ENCODE measurements at regions not wholly inside any gene's neighbourhood (a gene's known extent, or its start where the extent isn't known, plus 50 kb on each side); places are given as distances from the start of the nearest gene placed in this dataset.
"Not testable (repeated sequence)": the region's sequence is repeated elsewhere in the genome, so short reads cannot be mapped to it uniquely, and the experiment has no call there.

DNA sequence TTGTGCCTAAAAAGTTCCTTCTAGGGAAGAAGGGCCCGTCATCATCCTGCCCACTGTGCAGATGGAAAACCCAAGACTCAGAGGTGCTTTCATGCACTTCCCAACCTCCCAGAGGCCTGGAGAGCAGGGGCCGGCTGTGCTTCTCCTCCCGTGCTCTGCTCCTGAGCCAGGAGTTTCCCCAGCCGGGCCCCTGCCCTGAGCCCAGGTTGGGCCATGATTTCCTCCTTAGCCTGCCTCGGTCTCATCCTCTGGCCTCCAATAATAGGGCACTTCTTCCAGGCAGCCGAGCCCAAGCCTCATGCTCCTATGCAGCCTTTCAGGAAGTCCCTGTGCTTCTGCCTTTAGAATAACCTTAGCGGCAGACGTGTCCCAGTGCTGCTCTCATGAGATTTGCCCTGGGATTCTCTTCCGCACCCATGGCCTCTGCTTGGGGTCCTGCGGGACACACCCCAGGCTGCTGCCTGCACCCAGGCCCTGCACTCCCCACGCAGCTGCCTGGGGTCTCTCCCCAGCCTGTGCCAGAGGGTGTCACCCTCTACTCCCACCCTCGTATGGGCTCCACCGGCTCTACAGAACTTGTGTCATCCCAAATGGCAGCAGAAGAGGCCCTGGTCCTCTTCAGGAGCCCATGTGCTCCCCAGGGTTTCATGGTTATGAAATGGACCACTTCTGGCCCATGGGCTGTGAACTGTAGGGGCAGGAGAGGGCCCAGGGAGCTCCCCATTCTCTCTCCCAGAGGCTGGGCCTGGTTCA, 359.3 kb downstream of the ADGRD1 start:
- DNase-seq (ENCODE audit: low read depth, low spot score) = no peak
- in situ Hi-C loops (cut with HindIII; ENCODE audit: low pct_unique_long_range_greater_than_20kb, low sequenced_read_pairs) = no loop called here

GRCh38 chr12:131313635-131314034, 359.9 kb downstream of the ADGRD1 start:
- no peak for DNase-seq (ENCODE audit: low read depth, low spot score)
- in situ Hi-C loops (cut with HindIII; ENCODE audit: low pct_unique_long_range_greater_than_20kb, low sequenced_read_pairs) = no loop called here

DNA sequence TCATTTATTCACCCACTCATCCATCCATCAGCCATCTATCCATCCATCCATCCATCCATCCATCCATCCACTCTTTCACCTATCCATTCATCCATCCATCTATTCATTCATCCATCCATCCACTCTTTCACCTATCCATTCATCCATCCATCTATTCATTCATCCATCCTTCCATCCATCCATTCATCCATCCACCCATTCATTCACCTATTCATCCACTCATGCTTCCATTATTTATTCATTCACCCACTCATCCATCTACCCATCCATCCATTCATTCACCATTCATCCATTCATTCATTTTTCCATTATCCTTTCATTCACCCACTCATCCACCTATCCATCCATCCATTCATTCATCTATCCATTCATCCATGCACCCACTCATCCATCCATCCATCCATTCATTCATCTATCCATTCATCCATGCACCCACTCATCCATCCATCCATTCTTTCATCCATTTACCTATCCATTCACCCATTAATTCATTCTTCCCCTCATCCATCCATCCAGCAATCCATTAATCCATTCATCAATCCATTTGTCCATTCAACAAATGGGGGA, 360.9 kb downstream of the ADGRD1 start:
- in situ Hi-C loops (cut with HindIII; ENCODE audit: low pct_unique_long_range_greater_than_20kb, low sequenced_read_pairs) = no loop called here
- no peak for DNase-seq (ENCODE audit: low read depth, low spot score)

- in situ Hi-C loops (cut with HindIII; ENCODE audit: low pct_unique_long_range_greater_than_20kb, low sequenced_read_pairs) = no loop called here
- no peak for DNase-seq (ENCODE audit: low read depth, low spot score)
Observed at GRCh38 chr12:131315601-131316000, 361.9 kb downstream of the ADGRD1 start.

DNA sequence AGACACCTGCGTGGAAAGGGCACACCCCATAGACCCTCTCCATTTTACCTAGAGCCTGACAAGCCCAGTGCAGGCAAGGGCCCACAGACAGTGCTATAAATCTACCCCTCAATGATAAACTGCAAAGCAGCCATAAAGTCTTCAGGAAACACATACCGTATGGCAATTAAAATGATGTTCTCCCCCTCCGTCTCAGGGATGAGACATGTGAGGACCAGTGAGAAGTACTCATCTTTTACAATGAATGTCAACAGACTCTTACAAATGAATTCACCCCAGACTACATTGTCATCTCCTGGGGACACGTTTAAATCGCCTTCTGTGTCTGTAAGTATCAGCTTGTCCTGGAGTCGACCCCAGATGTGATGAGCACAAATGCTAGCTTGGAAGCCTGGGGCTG, 362.7 kb downstream of the ADGRD1 start:
- no peak for DNase-seq (ENCODE audit: low read depth, low spot score)
- in situ Hi-C loops (cut with HindIII; ENCODE audit: low pct_unique_long_range_greater_than_20kb, low sequenced_read_pairs) = no loop called here

DNA sequence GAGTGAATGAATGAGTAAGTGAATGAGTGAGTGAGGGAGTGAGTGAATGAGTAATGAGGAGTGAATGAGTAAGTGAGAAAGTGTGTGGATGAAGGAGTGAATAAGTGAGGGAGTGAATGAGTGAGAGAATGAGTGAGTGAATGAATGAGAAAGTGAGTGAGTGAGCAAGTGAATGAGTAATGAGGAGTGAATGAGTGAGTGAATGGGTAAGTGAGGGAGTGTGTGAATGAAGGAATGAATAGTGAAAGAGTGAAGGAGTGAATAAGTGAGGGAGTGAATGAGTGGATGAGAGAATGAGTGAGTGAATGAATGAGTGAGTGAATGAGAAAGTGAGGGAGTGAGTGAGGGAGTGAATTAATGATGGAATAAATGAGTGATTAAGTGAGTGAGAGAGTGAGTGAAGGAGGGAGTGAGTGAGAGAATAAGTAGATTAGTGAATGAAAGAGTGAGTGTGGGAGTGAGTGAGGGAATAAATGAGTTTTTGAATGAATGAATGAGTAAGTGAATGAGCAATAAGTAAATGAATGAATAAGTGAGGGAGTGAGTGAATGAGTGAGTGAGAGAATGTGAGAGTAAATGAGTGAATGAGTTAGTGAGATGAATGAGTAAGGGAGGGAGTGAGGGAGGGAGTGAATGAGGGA, 364.5 kb downstream of the ADGRD1 start:
- in situ Hi-C loops (cut with HindIII; ENCODE audit: low pct_unique_long_range_greater_than_20kb, low sequenced_read_pairs) = no loop called here
- no peak for DNase-seq (ENCODE audit: low read depth, low spot score)

GRCh38 chr12:131321988-131322387, 368.3 kb downstream of the ADGRD1 start:
- in situ Hi-C loops (cut with HindIII; ENCODE audit: low pct_unique_long_range_greater_than_20kb, low sequenced_read_pairs) = no loop called here
- no peak for DNase-seq (ENCODE audit: low read depth, low spot score)

DNA sequence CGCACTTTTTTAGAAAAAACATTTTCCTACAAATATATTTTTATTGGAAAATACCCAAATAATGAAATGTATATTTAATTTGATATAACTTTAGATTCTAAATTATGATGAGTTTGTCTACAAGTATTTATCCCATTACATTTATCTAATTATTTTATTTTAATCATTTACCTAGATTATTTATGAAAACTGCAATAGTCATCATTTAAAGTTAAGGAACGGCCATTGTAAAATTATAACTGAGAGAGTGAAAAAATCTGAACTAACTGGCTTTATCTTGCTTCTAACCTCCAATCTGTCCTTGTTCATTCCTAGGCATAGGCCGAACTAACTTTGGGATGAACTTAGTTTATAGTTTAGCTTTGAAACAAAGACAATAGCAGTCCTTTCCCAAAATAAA, 368.8 kb downstream of the ADGRD1 start:
- in situ Hi-C loops (cut with HindIII; ENCODE audit: low pct_unique_long_range_greater_than_20kb, low sequenced_read_pairs); DNase-seq (ENCODE audit: low read depth, low spot score): not testable (repeated sequence)

DNA sequence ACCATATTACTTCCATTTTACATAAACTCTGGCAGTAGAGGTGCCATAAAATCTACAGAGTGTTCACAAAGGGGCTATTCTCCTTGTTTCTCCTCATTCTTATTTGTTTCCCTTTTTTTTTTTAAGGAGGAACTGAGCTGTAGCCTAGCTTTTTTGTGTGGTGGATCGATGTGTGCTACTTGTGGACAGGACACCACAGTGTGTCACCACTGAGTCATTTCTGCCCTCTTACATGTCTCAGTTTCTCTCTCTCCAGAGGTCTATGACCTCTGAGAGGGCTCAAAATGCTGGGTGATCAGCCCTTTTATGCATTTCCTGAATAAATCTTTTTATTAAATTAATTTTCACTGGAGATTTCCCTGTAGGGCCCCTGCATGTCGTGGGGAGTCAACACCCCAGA, 370.2 kb downstream of the ADGRD1 start:
- in situ Hi-C loops (cut with HindIII; ENCODE audit: low pct_unique_long_range_greater_than_20kb, low sequenced_read_pairs) = no loop called here
- no peak for DNase-seq (ENCODE audit: low read depth, low spot score)

GRCh38 chr12:131327521-131328488, 374.1 kb downstream of the ADGRD1 start:
- DNase-seq (ENCODE audit: low read depth, low spot score) = no peak
- in situ Hi-C loops (cut with HindIII; ENCODE audit: low pct_unique_long_range_greater_than_20kb, low sequenced_read_pairs) = no loop called here

DNA sequence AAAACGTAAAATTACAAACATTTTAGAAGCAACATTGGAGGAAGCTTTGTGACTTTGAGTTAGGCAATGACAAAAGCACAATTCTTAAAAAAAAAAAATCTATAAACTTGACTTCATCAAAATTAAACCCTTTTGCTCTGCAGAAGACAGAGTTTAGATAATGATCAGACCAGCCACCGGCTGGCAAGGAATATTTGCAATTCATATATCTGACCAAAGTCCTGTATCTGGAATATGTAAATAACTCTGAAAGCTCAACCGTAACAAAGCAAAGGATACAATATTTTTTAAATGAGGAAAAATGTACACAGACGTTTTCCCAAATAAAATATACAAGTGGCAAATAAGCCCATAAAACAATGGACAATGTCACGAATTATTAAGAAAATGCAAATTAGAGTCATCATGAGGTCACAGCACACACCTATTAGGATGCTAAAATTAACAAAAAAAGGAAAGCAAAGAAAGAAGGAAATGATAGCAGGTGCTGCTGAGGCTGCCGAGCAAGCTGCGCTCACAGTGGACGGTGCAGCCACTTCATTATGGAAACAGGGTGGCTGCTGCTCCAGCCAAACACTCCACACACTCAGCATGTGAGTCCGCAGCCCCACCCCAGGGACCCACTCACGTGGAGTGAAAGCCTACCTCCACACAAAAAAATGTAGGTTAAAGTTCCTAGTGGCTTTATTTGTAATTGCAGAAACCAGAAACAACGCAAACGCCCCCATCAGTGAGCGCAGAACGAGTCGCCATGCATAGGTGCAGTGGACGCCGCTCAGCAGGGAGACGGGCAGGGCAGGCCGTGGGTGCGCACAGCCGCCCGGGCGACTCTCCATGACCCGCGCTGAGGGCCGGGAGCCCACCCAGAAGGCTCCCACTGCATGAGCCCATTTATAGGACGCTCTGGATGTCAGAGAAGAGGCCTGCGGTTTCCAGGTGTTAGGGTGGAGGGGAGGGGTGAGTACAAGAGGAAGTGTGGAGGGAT, 375.4 kb downstream of the ADGRD1 start:
- in situ Hi-C loops (cut with HindIII; ENCODE audit: low pct_unique_long_range_greater_than_20kb, low sequenced_read_pairs); DNase-seq (ENCODE audit: low read depth, low spot score): not testable (repeated sequence)

- in situ Hi-C loops (cut with HindIII; ENCODE audit: low pct_unique_long_range_greater_than_20kb, low sequenced_read_pairs) = no loop called here
- DNase-seq (ENCODE audit: low read depth, low spot score) = no peak
Observed at GRCh38 chr12:131330106-131330815, 376.6 kb downstream of the ADGRD1 start.

DNA sequence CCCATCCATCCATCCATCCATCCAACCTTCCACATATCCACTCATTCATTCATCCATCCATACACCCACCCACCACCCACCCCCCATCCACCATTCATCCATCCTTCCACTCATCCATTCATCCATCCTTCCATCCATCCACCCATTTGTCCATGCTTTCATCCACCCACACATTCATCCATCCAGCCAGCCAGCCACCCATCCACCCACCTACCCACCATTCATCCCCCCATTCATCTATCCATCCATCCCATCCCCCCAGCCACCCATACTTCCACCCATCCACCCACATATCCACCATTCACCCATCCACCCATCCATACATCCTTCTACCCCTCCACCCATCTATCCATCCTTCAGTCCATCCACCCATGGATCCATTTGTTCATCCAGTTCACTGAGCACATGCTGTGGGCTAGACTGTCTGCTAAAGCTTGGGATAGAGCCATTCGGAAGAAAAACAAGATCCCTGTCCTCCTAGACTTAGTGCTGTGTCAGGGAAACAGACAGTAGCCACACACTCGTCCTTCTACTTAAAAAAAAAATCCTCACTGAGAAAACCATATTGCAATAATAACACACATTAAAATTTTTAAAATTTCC, 377.5 kb downstream of the ADGRD1 start:
- in situ Hi-C loops (cut with HindIII; ENCODE audit: low pct_unique_long_range_greater_than_20kb, low sequenced_read_pairs) = no loop called here
- DNase-seq (ENCODE audit: low read depth, low spot score) = no peak

DNA sequence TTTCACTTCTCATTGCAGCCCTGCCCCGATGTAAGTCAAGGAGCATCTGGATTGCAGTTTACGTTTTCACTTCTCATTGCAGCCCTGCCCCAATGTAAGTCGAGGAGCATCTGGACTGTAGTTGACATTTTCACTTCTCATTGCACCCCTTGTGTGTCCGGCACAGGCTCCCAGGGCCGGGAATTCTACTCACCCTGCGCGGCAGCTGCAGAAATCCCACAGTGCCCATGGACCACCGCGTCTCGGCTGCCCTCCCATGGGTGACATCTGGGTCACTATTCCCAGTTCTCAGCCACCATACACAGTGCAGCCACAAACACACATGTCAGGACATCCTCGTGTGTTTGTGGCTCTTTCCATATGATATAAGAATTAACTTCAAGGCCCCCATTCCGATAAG, 378.5 kb downstream of the ADGRD1 start:
- in situ Hi-C loops (cut with HindIII; ENCODE audit: low pct_unique_long_range_greater_than_20kb, low sequenced_read_pairs) = no loop called here
- DNase-seq (ENCODE audit: low read depth, low spot score) = no peak

DNA sequence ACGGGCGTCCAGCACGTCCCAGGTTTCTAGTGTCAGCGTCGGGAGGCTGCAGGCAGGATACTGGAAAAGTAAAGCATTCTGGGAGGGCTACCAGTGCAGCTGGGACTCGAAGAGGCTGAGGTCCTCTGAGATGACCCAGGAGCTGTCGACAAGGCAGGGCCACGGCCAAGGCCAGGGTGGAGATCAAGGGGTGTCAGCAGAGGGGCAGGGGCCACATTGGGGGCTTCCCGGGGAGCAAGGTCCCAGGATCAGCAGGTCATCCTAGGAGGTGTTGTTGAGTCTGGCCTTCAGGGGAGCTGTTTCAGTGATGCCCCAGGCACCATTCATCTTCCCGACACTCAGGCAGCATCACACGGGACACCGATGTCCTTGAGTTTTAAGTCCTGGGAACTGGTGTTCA, 377.8 kb upstream of the SFSWAP start:
- DNase-seq (ENCODE audit: low read depth, low spot score) = no peak
- in situ Hi-C loops (cut with HindIII; ENCODE audit: low pct_unique_long_range_greater_than_20kb, low sequenced_read_pairs) = no loop called here

Measured in SK-MEL-5 (cell line).